H9 (cell line): ENCODE measurements at regions not wholly inside any gene's neighbourhood (a gene's known extent, or its start where the extent isn't known, plus 50 kb on each side); places are given as distances from the start of the nearest gene placed in this dataset.

Experiments
- DNase-seq: peaks from one replicate; pipeline ENCODE4 v3.0.0-alpha.2; 2017
- H2AFZ ChIP-seq: one replicate; pipeline ENCODE4 v1.6.1; 2013; ENCODE audit warnings: mild to moderate bottlenecking, low read length, control low read depth, moderate library complexity
- H2AK5ac ChIP-seq: 2 replicates; pipeline ENCODE4 v1.6.1; 2013; ENCODE audit warnings: low read length, control low read depth, mixed read lengths; ENCODE audit not compliant: insufficient read length
- H2BK120ac ChIP-seq: one replicate; pipeline ENCODE4 v1.6.1; 2013; ENCODE audit warnings: low read depth, mild to moderate bottlenecking, low read length, control low read depth, inconsistent platforms; ENCODE audit not compliant: poor library complexity, severe bottlenecking
- H2BK12ac ChIP-seq: 2 replicates; pipeline ENCODE4 v1.6.1; 2013; ENCODE audit warnings: low read length, control low read depth, mixed read lengths, low read depth; ENCODE audit not compliant: insufficient read length
- H2BK15ac ChIP-seq: 2 replicates; pipeline ENCODE4 v1.6.1; 2013; ENCODE audit warnings: low read depth, low read length, control low read depth
- H2BK20ac ChIP-seq: one replicate; pipeline ENCODE4 v1.6.1; 2013; ENCODE audit warnings: low read depth, mild to moderate bottlenecking, low read length, control low read depth, inconsistent platforms; ENCODE audit not compliant: poor library complexity, severe bottlenecking
- H2BK5ac ChIP-seq: 2 replicates; pipeline ENCODE4 v1.6.1; 2013; ENCODE audit warnings: low read length, control low read depth, mixed read lengths; ENCODE audit not compliant: insufficient read length
- H3K14ac ChIP-seq: 2 replicates; pipeline ENCODE4 v1.6.1; 2013; ENCODE audit warnings: low read length, control low read depth; ENCODE audit not compliant: insufficient read depth
- H3K18ac ChIP-seq: 2 replicates; pipeline ENCODE4 v1.6.1; 2013; ENCODE audit warnings: low read depth, mild to moderate bottlenecking, mixed read lengths, low read length, control low read depth; ENCODE audit not compliant: insufficient read length
- H3K23ac ChIP-seq: 2 replicates; pipeline ENCODE4 v1.6.1; 2013; ENCODE audit warnings: low read length, control low read depth, mixed read lengths, low read depth; ENCODE audit not compliant: insufficient read length
- H3K23me2 ChIP-seq: 2 replicates; pipeline ENCODE4 v1.6.1; 2013; ENCODE audit warnings: low read depth, mild to moderate bottlenecking, mixed read lengths, low read length, control low read depth; ENCODE audit not compliant: insufficient read length, poor library complexity, severe bottlenecking
- H3K27ac ChIP-seq: 2 replicates; pipeline ENCODE4 v1.5.1; 2013; ENCODE audit warnings: low read length, control low read depth, mixed read lengths, low read depth; ENCODE audit not compliant: insufficient read length
- H3K27me3 ChIP-seq: 2 replicates; pipeline ENCODE4 v1.6.1; 2013; ENCODE audit warnings: low read length, control low read depth, inconsistent platforms; ENCODE audit not compliant: insufficient read depth
- H3K4ac ChIP-seq: 2 replicates; pipeline ENCODE4 v1.6.1; 2013; ENCODE audit warnings: low read depth, mild to moderate bottlenecking, control low read depth, inconsistent platforms, low read length, moderate library complexity
- H3K4me1 ChIP-seq: 2 replicates; pipeline ENCODE4 v1.6.1; 2013; ENCODE audit warnings: low read length, control low read depth, inconsistent platforms; ENCODE audit not compliant: insufficient read depth
- H3K4me2 ChIP-seq: 2 replicates; pipeline ENCODE4 v1.6.1; 2013; ENCODE audit warnings: low read length, control low read depth, mixed read lengths; ENCODE audit not compliant: insufficient read length, insufficient read depth
- H3K56ac ChIP-seq: 2 replicates; pipeline ENCODE4 v1.6.1; 2013; ENCODE audit warnings: low read depth, mild to moderate bottlenecking, mixed read lengths, low read length, control low read depth; ENCODE audit not compliant: insufficient read length
- H3K79me1 ChIP-seq: 2 replicates; pipeline ENCODE4 v1.6.1; 2013; ENCODE audit warnings: low read depth, mild to moderate bottlenecking, moderate library complexity, low read length, control low read depth, inconsistent platforms; ENCODE audit not compliant: insufficient read depth, poor library complexity, severe bottlenecking
- H3K79me2 ChIP-seq: 2 replicates; pipeline ENCODE4 v1.6.1; 2013; ENCODE audit warnings: low read length, control low read depth, inconsistent platforms; ENCODE audit not compliant: insufficient read depth
- H3K9ac ChIP-seq: 2 replicates; pipeline ENCODE4 v1.6.1; 2013; ENCODE audit warnings: low read length, control low read depth, mixed read lengths; ENCODE audit not compliant: insufficient read length; ENCODE audit errors: extremely low read depth
- H3K9me3 ChIP-seq: one replicate; pipeline ENCODE4 v1.6.1; 2013; ENCODE audit warnings: low read depth, low read length, inconsistent platforms; ENCODE audit not compliant: control insufficient read depth
- H3T11ph ChIP-seq: one replicate; pipeline ENCODE4 v1.6.1; 2013; ENCODE audit warnings: mild to moderate bottlenecking, low read length, control low read depth, inconsistent platforms
- H4K20me1 ChIP-seq: one replicate; pipeline ENCODE4 v1.6.1; 2013; ENCODE audit not compliant: control insufficient read depth, insufficient read length, insufficient read depth
- H4K5ac ChIP-seq: 2 replicates; pipeline ENCODE4 v1.6.1; 2013; ENCODE audit warnings: low read depth, mild to moderate bottlenecking, mixed read lengths, low read length, control low read depth; ENCODE audit not compliant: insufficient read length
- H4K8ac ChIP-seq: replicated peaks from 2 replicates; pipeline ENCODE4 v1.6.1; 2013; ENCODE audit warnings: low read length, control low read depth, mixed read lengths, low read depth; ENCODE audit not compliant: insufficient read length
- H4K91ac ChIP-seq: 2 replicates; pipeline ENCODE4 v1.6.1; 2013; ENCODE audit warnings: low read depth, mild to moderate bottlenecking, moderate library complexity, mixed read lengths, low read length, control low read depth; ENCODE audit not compliant: insufficient read length
- H3K27ac Mint-ChIP-seq, 3 experiments: 2 replicates in 2 of 3; 3 replicates in 1 of 3; pipeline ENCODE4 v1.8.0; 2020 to 2021; ENCODE audit warnings: mixed read lengths in 3 of 3, mild to moderate bottlenecking in 1 of 3, moderate library complexity in 1 of 3
- H3K27me3 Mint-ChIP-seq: 2 replicates; pipeline ENCODE4 v1.8.0; 2021; ENCODE audit warnings: low read depth, mild to moderate bottlenecking, moderate library complexity, mixed read lengths
- H3K36me3 Mint-ChIP-seq, 3 experiments: 2 replicates in 2 of 3; 3 replicates in 1 of 3; pipeline ENCODE4 v1.8.0; 2020 to 2021; ENCODE audit warnings: low read depth in 3 of 3, mixed read lengths in 3 of 3; ENCODE audit not compliant: insufficient read depth in 1 of 3
- H3K4me1 Mint-ChIP-seq, 2 experiments: 2 replicates each; pipeline ENCODE4 v1.8.0; 2020; ENCODE audit warnings: mixed read lengths in 2 of 2
- H3K4me3 Mint-ChIP-seq, 2 experiments: 2 replicates in 1 of 2; 3 replicates in 1 of 2; pipeline ENCODE4 v1.8.0; 2020 to 2021; ENCODE audit warnings: mild to moderate bottlenecking in 2 of 2, mixed read lengths in 2 of 2, moderate library complexity in 1 of 2
- H3K9me3 Mint-ChIP-seq, 2 experiments: 2 replicates in 1 of 2; 3 replicates in 1 of 2; pipeline ENCODE4 v1.8.0; 2020; ENCODE audit warnings: mild to moderate bottlenecking in 2 of 2, mixed read lengths in 2 of 2, moderate library complexity in 1 of 2
- TF ChIP-seq, protein P1 (sequence below): fragments of 200-600 bp; sonication (generic); conservative IDR thresholded peaks from 3 replicates; pipeline ENCODE4 v1.8.0; 2021; ENCODE audit warnings: antibody characterized with exemption, mild to moderate bottlenecking

DNA sequence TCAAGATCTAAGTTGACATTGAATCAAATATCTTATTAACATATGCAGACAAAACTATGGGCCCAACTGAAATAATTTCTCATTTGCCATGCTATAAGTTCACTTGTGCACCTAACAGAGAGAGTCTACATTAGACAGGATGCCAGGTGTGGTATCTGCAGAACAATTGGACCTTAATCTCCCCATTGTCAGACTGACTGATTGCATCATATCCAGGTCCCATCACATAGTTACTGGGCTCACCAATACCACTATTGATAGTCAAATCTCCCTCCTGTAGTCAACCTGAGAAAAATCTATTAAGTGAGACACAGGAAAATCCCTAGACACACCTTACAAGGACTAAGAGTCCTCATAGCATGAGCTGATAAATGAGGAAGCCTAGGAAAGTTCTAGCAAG is 156.0 kb upstream of the FRG1 start:
- H3K27ac Mint-ChIP-seq: no peak overlapping the region
- peaks cover 4% of the 10 kb centered on the region for H3K27me3 Mint-ChIP-seq
- H2BK5ac ChIP-seq: no peak overlapping the region
- H3K23me2 ChIP-seq: no peaks in the 10 kb centered on the region
- peaks cover 3% of the 10 kb centered on the region; the same call in 1 of the 2 replicates for H3K4me1 ChIP-seq
- H3K9ac ChIP-seq: no peak overlapping the region
- H3T11ph ChIP-seq: no peak overlapping the region
- H4K5ac ChIP-seq: no peak overlapping the region
- no peaks in the 10 kb centered on the region for H3K27me3 ChIP-seq
- H2BK120ac ChIP-seq: no peak overlapping the region
- no peak overlapping the region for H2AFZ ChIP-seq
- no peak overlapping the region for H2BK20ac ChIP-seq
- no peak overlapping the region for H4K91ac ChIP-seq
- peaks cover 0 to 8% of the 10 kb centered on the region in 2 experiments; a peak in 1 of 4 replicates for H3K4me1 Mint-ChIP-seq
- no peak overlapping the region for H4K8ac ChIP-seq
- H2AK5ac ChIP-seq: no peak overlapping the region
- H3K4me3 Mint-ChIP-seq: no peak overlapping the region
- no peak overlapping the region for H3K18ac ChIP-seq
- peaks cover 78 to 96% of the 10 kb centered on the region in 2 experiments for H3K9me3 Mint-ChIP-seq
- no peak overlapping the region for H3K23ac ChIP-seq
- DNase-seq: no peak
- H3K4me2 ChIP-seq: no peak overlapping the region
- H3K36me3 Mint-ChIP-seq: peaks cover 0 to 31% (median 21%) of the 10 kb centered on the region in 3 experiments; a peak in 6 of 7 replicates
- no peaks in the 10 kb centered on the region for H4K20me1 ChIP-seq
- no peak overlapping the region for H2BK15ac ChIP-seq
- no peak overlapping the region for H3K56ac ChIP-seq
- H2BK12ac ChIP-seq: no peak overlapping the region
- no peaks in the 10 kb centered on the region for H3K79me1 ChIP-seq
- TF ChIP-seq, protein P1, sequence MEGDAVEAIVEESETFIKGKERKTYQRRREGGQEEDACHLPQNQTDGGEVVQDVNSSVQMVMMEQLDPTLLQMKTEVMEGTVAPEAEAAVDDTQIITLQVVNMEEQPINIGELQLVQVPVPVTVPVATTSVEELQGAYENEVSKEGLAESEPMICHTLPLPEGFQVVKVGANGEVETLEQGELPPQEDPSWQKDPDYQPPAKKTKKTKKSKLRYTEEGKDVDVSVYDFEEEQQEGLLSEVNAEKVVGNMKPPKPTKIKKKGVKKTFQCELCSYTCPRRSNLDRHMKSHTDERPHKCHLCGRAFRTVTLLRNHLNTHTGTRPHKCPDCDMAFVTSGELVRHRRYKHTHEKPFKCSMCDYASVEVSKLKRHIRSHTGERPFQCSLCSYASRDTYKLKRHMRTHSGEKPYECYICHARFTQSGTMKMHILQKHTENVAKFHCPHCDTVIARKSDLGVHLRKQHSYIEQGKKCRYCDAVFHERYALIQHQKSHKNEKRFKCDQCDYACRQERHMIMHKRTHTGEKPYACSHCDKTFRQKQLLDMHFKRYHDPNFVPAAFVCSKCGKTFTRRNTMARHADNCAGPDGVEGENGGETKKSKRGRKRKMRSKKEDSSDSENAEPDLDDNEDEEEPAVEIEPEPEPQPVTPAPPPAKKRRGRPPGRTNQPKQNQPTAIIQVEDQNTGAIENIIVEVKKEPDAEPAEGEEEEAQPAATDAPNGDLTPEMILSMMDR: no peak
- no peak overlapping the region for H3K14ac ChIP-seq
- H3K4ac ChIP-seq: no peak overlapping the region
- H3K9me3 ChIP-seq: peaks cover 36% of the 10 kb centered on the region
- no peak overlapping the region for H3K27ac ChIP-seq
- H3K79me2 ChIP-seq: no peaks in the 10 kb centered on the region
